ENCODE measurements at regions not wholly inside any gene's neighbourhood (a gene's known extent, or its start where the extent isn't known, plus 50 kb on each side); places are given as distances from the start of the nearest gene placed in this dataset.

GRCh38 chr19:27676334-27676733 is 1536.6 kb downstream of the UQCRFS1 start:
- Histone ChIP-seq H3K9me2 (replicated peaks; ENCODE audit: low read depth, low read length) (no peaks in the 10 kb centered on the region), H3K36me3 (ENCODE audit: insufficient read depth, low read length) (no peaks in the 10 kb centered on the region), H3K79me2 (ENCODE audit: insufficient read depth, low read length) (no peaks in the 10 kb centered on the region), H3K4me2 (ENCODE audit: low read depth, low read length, poor library complexity, severe bottlenecking) (no peak overlapping the region), H2AFZ (ENCODE audit: low read length) (no peak overlapping the region), H3K27me3 (ENCODE audit: insufficient read depth, low read length, poor library complexity, severe bottlenecking) (no peaks in the 10 kb centered on the region), H3F3A (ENCODE audit: low read depth) (no peaks in the 10 kb centered on the region), H3K4me3 (ENCODE audit: low read length, poor library complexity, severe bottlenecking) (no peak overlapping the region), H3K9ac (ENCODE audit: low read depth, low read length, poor library complexity, severe bottlenecking) (no peak overlapping the region), H3K4me1 (ENCODE audit: insufficient read depth, low read length, poor library complexity, severe bottlenecking) (no peaks in the 10 kb centered on the region), H4K20me1 (ENCODE audit: insufficient read depth, low read length, poor library complexity, severe bottlenecking) (no peaks in the 10 kb centered on the region), H3K9me3 (ENCODE audit: insufficient read depth, low read depth, low read length) (peaks cover 28% of the 10 kb centered on the region; the same call in 1 of the 2 replicates)
- no peak for TF ChIP-seq CTCF (conservative IDR thresholded peaks at IDR 0.05; ENCODE audit: low read length)
- TF ChIP-seq EZH2phosphoT487 (IDR thresholded peaks at IDR 0.05; ENCODE audit: borderline replicate concordance), result no peak

- Histone ChIP-seq H3K9ac (ENCODE audit: low read depth, low read length, poor library complexity, severe bottlenecking) (no peak overlapping the region), H3K4me3 (ENCODE audit: low read length, poor library complexity, severe bottlenecking) (no peak overlapping the region), H3K9me3 (ENCODE audit: insufficient read depth, low read depth, low read length) (peaks cover 26% of the 10 kb centered on the region; the same call in 1 of the 2 replicates), H3K27me3 (ENCODE audit: insufficient read depth, low read length, poor library complexity, severe bottlenecking) (no peaks in the 10 kb centered on the region), H3K4me2 (ENCODE audit: low read depth, low read length, poor library complexity, severe bottlenecking) (no peak overlapping the region), H3F3A (ENCODE audit: low read depth) (no peaks in the 10 kb centered on the region), H3K4me1 (ENCODE audit: insufficient read depth, low read length, poor library complexity, severe bottlenecking) (no peaks in the 10 kb centered on the region), H3K79me2 (ENCODE audit: insufficient read depth, low read length) (no peaks in the 10 kb centered on the region), H3K9me2 (replicated peaks; ENCODE audit: low read depth, low read length) (no peaks in the 10 kb centered on the region), H3K36me3 (ENCODE audit: insufficient read depth, low read length) (no peaks in the 10 kb centered on the region), H2AFZ (ENCODE audit: low read length) (no peak overlapping the region), H4K20me1 (ENCODE audit: insufficient read depth, low read length, poor library complexity, severe bottlenecking) (no peaks in the 10 kb centered on the region)
- TF ChIP-seq EZH2phosphoT487 (IDR thresholded peaks at IDR 0.05; ENCODE audit: borderline replicate concordance), result no peak
- TF ChIP-seq CTCF (conservative IDR thresholded peaks at IDR 0.05; ENCODE audit: low read length), result no peak
Observed at GRCh38 chr19:27675771-27676170, 1537.2 kb downstream of the UQCRFS1 start.

GRCh38 chr19:27674701-27675100 is 1538.2 kb downstream of the UQCRFS1 start:
- H4K20me1 ChIP-seq (ENCODE audit: insufficient read depth, low read length, poor library complexity, severe bottlenecking), result no peaks in the 10 kb centered on the region
- H3K9ac ChIP-seq (ENCODE audit: low read depth, low read length, poor library complexity, severe bottlenecking), result no peak overlapping the region
- H3K9me2 ChIP-seq (replicated peaks; ENCODE audit: low read depth, low read length), result no peaks in the 10 kb centered on the region
- H3K9me3 ChIP-seq (ENCODE audit: insufficient read depth, low read depth, low read length), result peaks cover 31% of the 10 kb centered on the region; the same call in 1 of the 2 replicates
- H3K4me1 ChIP-seq (ENCODE audit: insufficient read depth, low read length, poor library complexity, severe bottlenecking), result no peaks in the 10 kb centered on the region
- H2AFZ ChIP-seq (ENCODE audit: low read length), result no peak overlapping the region
- H3K79me2 ChIP-seq (ENCODE audit: insufficient read depth, low read length), result no peaks in the 10 kb centered on the region
- TF ChIP-seq CTCF (conservative IDR thresholded peaks at IDR 0.05; ENCODE audit: low read length) (no peak), EZH2phosphoT487 (IDR thresholded peaks at IDR 0.05; ENCODE audit: borderline replicate concordance) (no peak)
- H3K4me3 ChIP-seq (ENCODE audit: low read length, poor library complexity, severe bottlenecking), result no peak overlapping the region
- H3K4me2 ChIP-seq (ENCODE audit: low read depth, low read length, poor library complexity, severe bottlenecking), result no peak overlapping the region
- H3F3A ChIP-seq (ENCODE audit: low read depth), result no peaks in the 10 kb centered on the region
- no peaks in the 10 kb centered on the region for H3K27me3 ChIP-seq (ENCODE audit: insufficient read depth, low read length, poor library complexity, severe bottlenecking)
- H3K36me3 ChIP-seq (ENCODE audit: insufficient read depth, low read length), result no peaks in the 10 kb centered on the region

Data from Loucy (cell line).